ENCODE measurements at regions not wholly inside any gene's neighbourhood (a gene's known extent, or its start where the extent isn't known, plus 50 kb on each side); places are given as distances from the start of the nearest gene placed in this dataset.

DNA sequence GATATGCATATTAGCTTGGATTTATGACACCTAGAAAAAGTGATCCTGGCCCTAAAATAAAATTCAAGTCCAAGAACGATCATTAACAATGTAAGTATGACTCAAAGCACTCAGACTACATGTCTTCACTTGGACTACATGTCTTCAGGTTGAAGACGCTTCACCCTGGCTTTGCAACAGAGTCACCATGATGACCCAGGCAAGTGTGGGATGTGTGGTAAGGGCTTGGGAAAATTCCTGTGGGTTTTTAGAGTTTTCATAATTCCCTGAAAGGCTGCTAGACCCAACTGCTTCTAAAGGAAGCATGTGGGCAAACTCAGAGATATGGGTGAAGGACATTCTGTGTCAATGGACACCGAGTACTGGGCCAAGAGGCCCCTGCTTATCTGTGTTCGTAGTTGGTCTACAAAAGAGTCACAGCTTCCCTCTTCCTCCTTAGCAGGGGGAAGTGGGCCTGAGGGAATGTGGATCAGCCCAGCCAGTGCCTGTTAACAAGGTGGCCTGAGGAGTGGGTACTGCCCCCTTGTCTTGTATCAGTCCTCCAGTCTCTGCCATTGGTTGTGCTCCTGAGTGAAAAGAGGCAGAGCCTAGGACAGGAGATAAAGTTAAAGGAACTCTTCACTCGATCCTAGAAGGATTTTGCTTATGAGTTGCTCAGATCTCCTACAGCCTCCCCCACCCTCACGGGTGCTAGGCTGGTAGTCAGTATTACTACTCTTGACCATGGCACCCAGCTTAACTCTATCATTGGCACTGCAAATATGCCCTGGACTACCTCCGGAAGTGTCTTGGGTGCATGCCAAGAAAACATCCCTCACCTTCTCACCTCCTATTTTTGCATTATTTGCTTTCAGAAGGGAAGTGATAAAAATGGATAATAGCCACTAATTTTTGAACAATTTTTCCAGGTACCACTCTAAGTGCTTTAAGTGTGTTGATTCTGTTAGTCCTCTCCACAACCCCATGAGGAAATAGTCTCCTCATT, 406.3 kb downstream of the COG6 start:
- H3K9me3 ChIP-seq (ENCODE audit: control insufficient read depth, low read length) = no peaks in the 10 kb centered on the region
- no peak overlapping the region for H3K4me2 ChIP-seq (ENCODE audit: low read length, poor library complexity, severe bottlenecking)
- no peak overlapping the region for H2AK5ac ChIP-seq (ENCODE audit: low read length, severe bottlenecking)
- H2AFZ ChIP-seq (ENCODE audit: low read depth, low read length) = no peak overlapping the region
- no peak overlapping the region for H2BK5ac ChIP-seq (ENCODE audit: low read depth, low read length, poor library complexity, severe bottlenecking)
- H2BK15ac ChIP-seq (ENCODE audit: low read depth, poor library complexity, severe bottlenecking) = no peak overlapping the region
- no peaks in the 10 kb centered on the region for H3K36me3 ChIP-seq (ENCODE audit: control insufficient read depth in 1 of 2, insufficient read depth in 2 of 2, low read depth in 1 of 2, low read length in 2 of 2)
- no peak for DNase-seq
- H3K23ac ChIP-seq (ENCODE audit: low read length in 2 of 2) = no peak overlapping the region
- H3K27ac ChIP-seq (ENCODE audit: low read length, poor library complexity, severe bottlenecking) = no peak overlapping the region
- H3K4me1 ChIP-seq (ENCODE audit: control insufficient read depth, insufficient read depth, low read depth, low read length) = peaks cover 3% of the 10 kb centered on the region
- H3K9ac ChIP-seq (ENCODE audit: low read length) = no peak overlapping the region
- H2BK120ac ChIP-seq (ENCODE audit: low read depth, low read length) = no peak overlapping the region
- H3K27me3 ChIP-seq (ENCODE audit: control insufficient read depth in 1 of 2, insufficient read depth in 1 of 2, low read length in 2 of 2) = peaks cover 0 to 25% of the 10 kb centered on the region in 2 experiments
- no peak overlapping the region for H3K18ac ChIP-seq (ENCODE audit: low read depth in 1 of 2, low read length in 2 of 2)
- H3K79me1 ChIP-seq (replicated peaks; ENCODE audit: low read length, poor library complexity, severe bottlenecking) = no peaks in the 10 kb centered on the region
- H3K4ac ChIP-seq (ENCODE audit: low read depth in 1 of 2, low read length in 2 of 2) = no peak overlapping the region
- no peak overlapping the region for H4K91ac ChIP-seq (ENCODE audit: low read length)
- 93% methylated on average over 6 of the region's 7 CpGs for WGBS
- H2BK12ac ChIP-seq (ENCODE audit: low read length in 2 of 2) = no peak overlapping the region
- H3K14ac ChIP-seq (ENCODE audit: low read length in 2 of 2) = no peak overlapping the region
- H4K8ac ChIP-seq (ENCODE audit: low read length) = no peak overlapping the region
- H3K4me3 ChIP-seq (ENCODE audit: insufficient read depth in 1 of 2, low read depth in 1 of 2, low read length in 2 of 2) = no peak overlapping the region

DNA sequence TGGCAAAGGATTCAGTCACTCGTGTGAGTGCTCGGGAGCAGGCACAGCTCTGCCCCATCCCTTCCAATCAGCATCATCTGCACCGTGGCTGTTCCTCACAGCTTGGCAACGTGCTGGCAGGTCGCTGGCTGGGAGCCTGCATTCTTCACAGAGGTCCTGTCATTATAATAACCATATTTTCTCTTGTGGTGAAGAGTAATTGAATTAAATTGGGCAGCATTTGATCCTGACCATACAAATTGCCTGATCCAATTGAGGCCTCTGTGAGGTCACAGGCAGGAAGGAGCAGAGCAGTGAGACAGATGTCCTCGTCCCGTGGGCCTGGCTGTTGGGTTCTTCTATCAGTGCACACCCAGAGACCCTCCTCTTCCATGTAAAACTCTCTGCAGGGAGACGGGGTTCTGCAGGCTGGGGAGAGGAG, 407.8 kb downstream of the COG6 start:
- Histone ChIP-seq H3K27ac (ENCODE audit: low read length, poor library complexity, severe bottlenecking) (no peak overlapping the region), H2BK12ac (ENCODE audit: low read length in 2 of 2) (peak overlapping the region in 1 of 2 experiments; percentile 37), H3K4ac (ENCODE audit: low read depth in 1 of 2, low read length in 2 of 2) (no peak overlapping the region), H2BK15ac (ENCODE audit: low read depth, poor library complexity, severe bottlenecking) (no peak overlapping the region), H2AK5ac (ENCODE audit: low read length, severe bottlenecking) (no peak overlapping the region), H3K4me1 (ENCODE audit: control insufficient read depth, insufficient read depth, low read depth, low read length) (peaks cover 3% of the 10 kb centered on the region), H3K14ac (ENCODE audit: low read length in 2 of 2) (no peak overlapping the region), H4K91ac (ENCODE audit: low read length) (no peak overlapping the region), H3K4me3 (ENCODE audit: insufficient read depth in 1 of 2, low read depth in 1 of 2, low read length in 2 of 2) (no peak overlapping the region), H2BK120ac (ENCODE audit: low read depth, low read length) (no peak overlapping the region), H3K9me3 (ENCODE audit: control insufficient read depth, low read length) (no peaks in the 10 kb centered on the region), H2AFZ (ENCODE audit: low read depth, low read length) (no peak overlapping the region), H3K23ac (ENCODE audit: low read length in 2 of 2) (no peak overlapping the region), H3K9ac (ENCODE audit: low read length) (no peak overlapping the region), H2BK5ac (ENCODE audit: low read depth, low read length, poor library complexity, severe bottlenecking) (no peak overlapping the region), H3K4me2 (ENCODE audit: low read length, poor library complexity, severe bottlenecking) (no peak overlapping the region), H3K18ac (ENCODE audit: low read depth in 1 of 2, low read length in 2 of 2) (no peak overlapping the region), H3K27me3 (ENCODE audit: control insufficient read depth in 1 of 2, insufficient read depth in 1 of 2, low read length in 2 of 2) (peaks cover 0 to 29% of the 10 kb centered on the region in 2 experiments), H4K8ac (ENCODE audit: low read length) (no peak overlapping the region), H3K36me3 (ENCODE audit: control insufficient read depth in 1 of 2, insufficient read depth in 2 of 2, low read depth in 1 of 2, low read length in 2 of 2) (no peaks in the 10 kb centered on the region), H3K79me1 (replicated peaks; ENCODE audit: low read length, poor library complexity, severe bottlenecking) (no peaks in the 10 kb centered on the region)
- no peak for DNase-seq
- WGBS = 85% methylated on average over 6 of the region's 8 CpGs

DNA sequence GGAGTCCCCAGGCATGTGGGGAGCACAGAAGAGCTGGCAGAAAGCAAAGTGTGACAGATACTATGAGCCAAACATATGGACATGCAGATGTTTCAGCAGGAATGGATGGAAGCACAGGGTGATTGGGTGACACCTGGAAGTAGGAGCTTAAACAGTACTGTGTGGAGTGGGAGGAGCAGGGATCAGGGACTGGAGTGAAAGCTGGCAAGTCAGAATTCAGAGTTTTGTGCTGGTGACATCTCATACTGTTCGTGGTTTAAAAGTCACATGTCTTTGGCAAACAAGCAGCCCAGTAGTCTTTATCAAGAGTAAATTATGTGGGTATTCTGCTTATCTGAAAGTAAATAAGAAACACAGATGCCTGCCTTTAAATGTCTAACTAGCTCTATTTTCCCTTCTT, 408.2 kb downstream of the COG6 start:
- no peaks in the 10 kb centered on the region for H3K79me1 ChIP-seq (replicated peaks; ENCODE audit: low read length, poor library complexity, severe bottlenecking)
- H2BK15ac ChIP-seq (ENCODE audit: low read depth, poor library complexity, severe bottlenecking) = no peak overlapping the region
- no peak overlapping the region for H3K23ac ChIP-seq (ENCODE audit: low read length in 2 of 2)
- H3K4ac ChIP-seq (ENCODE audit: low read depth in 1 of 2, low read length in 2 of 2) = no peak overlapping the region
- no peak overlapping the region for H3K18ac ChIP-seq (ENCODE audit: low read depth in 1 of 2, low read length in 2 of 2)
- H3K9ac ChIP-seq (ENCODE audit: low read length) = no peak overlapping the region
- H3K9me3 ChIP-seq (ENCODE audit: control insufficient read depth, low read length) = no peaks in the 10 kb centered on the region
- H3K4me1 ChIP-seq (ENCODE audit: control insufficient read depth, insufficient read depth, low read depth, low read length) = peaks cover 3% of the 10 kb centered on the region
- no peak overlapping the region for H4K8ac ChIP-seq (ENCODE audit: low read length)
- no peak for DNase-seq
- H3K4me3 ChIP-seq (ENCODE audit: insufficient read depth in 1 of 2, low read depth in 1 of 2, low read length in 2 of 2) = no peak overlapping the region
- peaks cover 0 to 29% of the 10 kb centered on the region in 2 experiments for H3K27me3 ChIP-seq (ENCODE audit: control insufficient read depth in 1 of 2, insufficient read depth in 1 of 2, low read length in 2 of 2)
- no peak overlapping the region for H2BK12ac ChIP-seq (ENCODE audit: low read length in 2 of 2)
- H2BK5ac ChIP-seq (ENCODE audit: low read depth, low read length, poor library complexity, severe bottlenecking) = no peak overlapping the region
- no peak overlapping the region for H2AK5ac ChIP-seq (ENCODE audit: low read length, severe bottlenecking)
- no peak overlapping the region for H3K4me2 ChIP-seq (ENCODE audit: low read length, poor library complexity, severe bottlenecking)
- no peak overlapping the region for H3K27ac ChIP-seq (ENCODE audit: low read length, poor library complexity, severe bottlenecking)
- no peak overlapping the region for H4K91ac ChIP-seq (ENCODE audit: low read length)
- H2AFZ ChIP-seq (ENCODE audit: low read depth, low read length) = no peak overlapping the region
- no peak overlapping the region for H2BK120ac ChIP-seq (ENCODE audit: low read depth, low read length)
- H3K14ac ChIP-seq (ENCODE audit: low read length in 2 of 2) = no peak overlapping the region
- H3K36me3 ChIP-seq (ENCODE audit: control insufficient read depth in 1 of 2, insufficient read depth in 2 of 2, low read depth in 1 of 2, low read length in 2 of 2) = no peaks in the 10 kb centered on the region
- WGBS = 100% methylated on average over 1 of the region's 1 CpG

DNA sequence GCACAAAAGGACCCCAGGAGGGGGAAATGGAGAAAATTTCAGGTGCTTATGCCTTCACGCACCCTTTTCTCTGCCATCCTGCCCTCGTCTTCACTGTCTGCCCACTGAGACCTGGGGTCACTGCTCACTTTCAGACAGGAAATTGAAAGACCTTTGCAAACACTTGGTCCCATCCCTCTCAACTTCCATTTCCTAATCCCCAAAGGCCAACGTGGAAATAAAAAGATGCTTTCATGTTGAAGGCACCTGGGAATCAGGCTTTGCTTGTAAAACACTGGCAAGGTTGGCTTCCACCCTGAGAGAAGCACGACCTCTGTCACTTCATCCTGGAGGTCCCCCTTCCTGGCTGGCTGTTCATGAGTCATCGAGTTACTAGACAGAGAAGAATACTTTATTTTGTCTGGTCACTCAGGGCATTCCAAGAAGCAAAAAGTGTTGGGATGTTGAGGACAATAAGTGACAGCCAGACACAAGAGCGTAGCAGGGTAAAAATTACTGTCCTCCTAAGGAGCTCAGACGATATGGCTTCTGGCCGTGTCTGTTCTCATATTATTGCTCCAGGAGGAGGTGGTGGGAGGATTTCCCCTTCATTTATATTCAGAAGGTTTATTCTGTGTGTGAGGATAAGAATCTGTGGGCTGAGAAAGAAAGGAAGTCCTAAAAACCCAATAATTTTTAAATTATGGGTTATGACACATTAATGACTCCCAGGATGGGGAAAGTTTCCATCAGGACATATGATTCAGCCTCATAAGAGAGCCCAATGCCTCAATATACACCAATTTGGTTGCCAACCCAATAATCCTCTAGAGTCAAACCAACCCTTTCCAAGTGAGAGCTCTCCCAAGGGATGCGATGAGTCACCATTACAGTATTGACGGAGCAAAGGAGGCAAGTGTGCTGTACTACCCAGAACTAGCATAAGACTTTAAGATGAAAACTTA, 409.0 kb downstream of the COG6 start:
- WGBS = 69% methylated on average over 10 of the region's 10 CpGs
- peak; percentile 67 for DNase-seq
- no peak overlapping the region for H2BK120ac ChIP-seq (ENCODE audit: low read depth, low read length)
- no peak overlapping the region for H2AK5ac ChIP-seq (ENCODE audit: low read length, severe bottlenecking)
- H3K4ac ChIP-seq (ENCODE audit: low read depth in 1 of 2, low read length in 2 of 2) = no peak overlapping the region
- H3K23ac ChIP-seq (ENCODE audit: low read length in 2 of 2) = no peak overlapping the region
- no peak overlapping the region for H4K8ac ChIP-seq (ENCODE audit: low read length)
- no peak overlapping the region for H2BK5ac ChIP-seq (ENCODE audit: low read depth, low read length, poor library complexity, severe bottlenecking)
- peaks cover 3% of the 10 kb centered on the region for H3K4me1 ChIP-seq (ENCODE audit: control insufficient read depth, insufficient read depth, low read depth, low read length)
- H3K79me1 ChIP-seq (replicated peaks; ENCODE audit: low read length, poor library complexity, severe bottlenecking) = no peaks in the 10 kb centered on the region
- H3K4me3 ChIP-seq (ENCODE audit: insufficient read depth in 1 of 2, low read depth in 1 of 2, low read length in 2 of 2) = peak overlapping the region in 1 of 2 experiments; percentile 1
- peak overlapping the region; percentile 13 for H3K9ac ChIP-seq (ENCODE audit: low read length)
- no peak overlapping the region for H2AFZ ChIP-seq (ENCODE audit: low read depth, low read length)
- no peaks in the 10 kb centered on the region for H3K36me3 ChIP-seq (ENCODE audit: control insufficient read depth in 1 of 2, insufficient read depth in 2 of 2, low read depth in 1 of 2, low read length in 2 of 2)
- H2BK12ac ChIP-seq (ENCODE audit: low read length in 2 of 2) = no peak overlapping the region
- H3K4me2 ChIP-seq (ENCODE audit: low read length, poor library complexity, severe bottlenecking) = no peak overlapping the region
- H2BK15ac ChIP-seq (ENCODE audit: low read depth, poor library complexity, severe bottlenecking) = no peak overlapping the region
- H3K9me3 ChIP-seq (ENCODE audit: control insufficient read depth, low read length) = no peaks in the 10 kb centered on the region
- no peak overlapping the region for H3K27ac ChIP-seq (ENCODE audit: low read length, poor library complexity, severe bottlenecking)
- H3K27me3 ChIP-seq (ENCODE audit: control insufficient read depth in 1 of 2, insufficient read depth in 1 of 2, low read length in 2 of 2) = peaks cover 0 to 29% of the 10 kb centered on the region in 2 experiments
- H3K14ac ChIP-seq (ENCODE audit: low read length in 2 of 2) = no peak overlapping the region
- H4K91ac ChIP-seq (ENCODE audit: low read length) = no peak overlapping the region
- no peak overlapping the region for H3K18ac ChIP-seq (ENCODE audit: low read depth in 1 of 2, low read length in 2 of 2)
